ENCODE measurements at regions not wholly inside any gene's neighbourhood (a gene's known extent, or its start where the extent isn't known, plus 50 kb on each side); places are given as distances from the start of the nearest gene placed in this dataset.

DNA sequence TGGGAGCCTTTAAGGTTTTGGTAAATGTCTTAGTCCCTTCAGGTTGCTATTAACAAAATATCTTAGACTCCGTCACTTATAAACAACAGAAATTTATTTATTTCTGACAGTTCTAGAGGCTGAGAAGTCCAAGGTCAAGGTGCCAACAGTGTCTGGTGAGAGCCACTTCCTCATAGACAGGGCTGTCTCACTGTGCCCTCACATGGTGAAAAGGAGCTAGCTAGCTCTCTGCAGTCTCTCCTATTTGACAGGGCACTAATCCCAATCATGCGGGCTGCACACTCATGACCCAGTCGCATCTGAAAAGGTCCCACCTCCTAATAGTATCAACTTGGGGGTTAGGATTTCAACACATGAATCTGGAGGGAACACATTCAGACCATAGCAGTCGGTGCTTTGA, 63.4 kb upstream of the KLF3 start:
- Mint-ChIP-seq H3K9me3 (no peaks in the 10 kb centered on the region), H3K27ac (no peak overlapping the region), H3K4me1 (ENCODE audit: low read depth) (peaks cover 8% of the 10 kb centered on the region), H3K4me3 (no peak overlapping the region), H3K27me3 (no peaks in the 10 kb centered on the region), H3K36me3 (ENCODE audit: low read depth) (no peaks in the 10 kb centered on the region)
- ChIA-PET POLR2A (no interaction called here), CTCF (no interaction called here)
- TF ChIP-seq, protein P1, sequence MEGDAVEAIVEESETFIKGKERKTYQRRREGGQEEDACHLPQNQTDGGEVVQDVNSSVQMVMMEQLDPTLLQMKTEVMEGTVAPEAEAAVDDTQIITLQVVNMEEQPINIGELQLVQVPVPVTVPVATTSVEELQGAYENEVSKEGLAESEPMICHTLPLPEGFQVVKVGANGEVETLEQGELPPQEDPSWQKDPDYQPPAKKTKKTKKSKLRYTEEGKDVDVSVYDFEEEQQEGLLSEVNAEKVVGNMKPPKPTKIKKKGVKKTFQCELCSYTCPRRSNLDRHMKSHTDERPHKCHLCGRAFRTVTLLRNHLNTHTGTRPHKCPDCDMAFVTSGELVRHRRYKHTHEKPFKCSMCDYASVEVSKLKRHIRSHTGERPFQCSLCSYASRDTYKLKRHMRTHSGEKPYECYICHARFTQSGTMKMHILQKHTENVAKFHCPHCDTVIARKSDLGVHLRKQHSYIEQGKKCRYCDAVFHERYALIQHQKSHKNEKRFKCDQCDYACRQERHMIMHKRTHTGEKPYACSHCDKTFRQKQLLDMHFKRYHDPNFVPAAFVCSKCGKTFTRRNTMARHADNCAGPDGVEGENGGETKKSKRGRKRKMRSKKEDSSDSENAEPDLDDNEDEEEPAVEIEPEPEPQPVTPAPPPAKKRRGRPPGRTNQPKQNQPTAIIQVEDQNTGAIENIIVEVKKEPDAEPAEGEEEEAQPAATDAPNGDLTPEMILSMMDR (IDR thresholded peaks at IDR 0.05), result no peak
- intact Hi-C loops (cut with micrococcal nuclease), result no loop called here
- DNase-seq (no peak), ATAC-seq (no peak)

DNA sequence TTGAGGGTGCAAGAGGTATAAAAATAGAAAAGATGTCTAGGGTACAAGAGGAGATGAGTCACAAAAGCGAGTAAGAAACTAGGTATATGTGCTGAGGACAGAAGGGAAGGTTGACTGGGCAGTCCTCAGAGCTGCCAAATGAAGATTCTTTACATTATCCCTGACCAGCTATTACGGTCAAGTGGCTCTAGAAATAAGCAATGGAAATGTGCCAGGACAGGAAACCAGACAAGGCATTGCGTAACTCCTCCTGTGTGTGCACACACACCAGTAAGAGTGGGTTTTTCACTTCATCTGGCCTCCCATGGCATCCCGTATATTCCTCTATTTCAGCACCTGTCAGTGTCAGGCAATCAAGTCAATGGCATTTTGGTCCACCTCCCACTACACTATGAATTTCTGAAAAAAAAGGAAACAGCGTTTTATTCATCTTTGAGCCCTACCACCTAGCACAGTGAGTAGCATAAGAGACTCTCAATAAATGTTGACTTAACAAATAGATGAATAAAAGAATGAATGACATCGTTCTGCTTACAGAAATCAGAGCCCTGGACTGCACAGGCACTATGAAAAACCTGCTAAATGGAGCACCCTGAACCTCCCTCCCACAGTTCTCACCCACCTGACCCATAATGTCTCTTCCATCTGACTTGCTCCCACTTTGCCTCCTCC, 62.6 kb upstream of the KLF3 start:
- Mint-ChIP-seq H3K36me3 (ENCODE audit: low read depth) (no peaks in the 10 kb centered on the region), H3K4me1 (ENCODE audit: low read depth) (peaks cover 14% of the 10 kb centered on the region), H3K27me3 (no peaks in the 10 kb centered on the region), H3K9me3 (no peaks in the 10 kb centered on the region), H3K27ac (no peak overlapping the region), H3K4me3 (no peak overlapping the region)
- DNase-seq (no peak), ATAC-seq (no peak)
- TF ChIP-seq, protein P1 (IDR thresholded peaks at IDR 0.05), result no peak
- POLR2A ChIA-PET, result no interaction called here
- CTCF ChIA-PET, result interaction anchor here (1.3 kb wide), 1 partner anchor 422 kb away, joined by 4 read pairs; no protein-coding TSS in a partner anchor
- intact Hi-C loops (cut with micrococcal nuclease), result no loop called here

DNA sequence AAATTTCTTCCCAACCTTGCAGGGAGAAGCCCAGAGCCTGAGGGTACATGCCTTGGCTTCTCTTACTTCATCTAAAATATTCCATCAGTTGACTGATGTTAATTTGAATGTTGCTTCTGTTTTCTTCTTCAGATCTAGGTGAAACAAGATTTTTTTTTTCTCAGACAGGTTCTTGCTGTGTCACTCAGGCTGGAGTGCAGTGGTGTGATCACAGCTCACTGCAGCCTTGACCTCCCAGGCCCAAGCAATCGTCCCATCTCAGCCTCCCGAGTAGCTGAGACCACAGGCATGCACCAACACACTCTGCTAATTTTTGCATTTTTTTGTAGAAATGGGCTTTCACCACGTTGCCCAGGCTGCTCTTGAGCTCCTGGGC, 62.1 kb upstream of the KLF3 start:
- no peaks in the 10 kb centered on the region for H3K36me3 Mint-ChIP-seq (ENCODE audit: low read depth)
- no peaks in the 10 kb centered on the region for H3K27me3 Mint-ChIP-seq
- POLR2A ChIA-PET, result no interaction called here
- H3K9me3 Mint-ChIP-seq, result no peaks in the 10 kb centered on the region
- no peak overlapping the region for H3K27ac Mint-ChIP-seq
- DNase-seq, result no peak
- no peak overlapping the region for H3K4me3 Mint-ChIP-seq
- peaks cover 15% of the 10 kb centered on the region for H3K4me1 Mint-ChIP-seq (ENCODE audit: low read depth)
- CTCF ChIA-PET, result interaction anchor here (1.3 kb wide), 1 partner anchor 422 kb away, joined by 4 read pairs; no protein-coding TSS in a partner anchor
- intact Hi-C loops (cut with micrococcal nuclease), result no loop called here
- TF ChIP-seq, protein P1 (IDR thresholded peaks at IDR 0.05), result no peak
- no peak for ATAC-seq

DNA sequence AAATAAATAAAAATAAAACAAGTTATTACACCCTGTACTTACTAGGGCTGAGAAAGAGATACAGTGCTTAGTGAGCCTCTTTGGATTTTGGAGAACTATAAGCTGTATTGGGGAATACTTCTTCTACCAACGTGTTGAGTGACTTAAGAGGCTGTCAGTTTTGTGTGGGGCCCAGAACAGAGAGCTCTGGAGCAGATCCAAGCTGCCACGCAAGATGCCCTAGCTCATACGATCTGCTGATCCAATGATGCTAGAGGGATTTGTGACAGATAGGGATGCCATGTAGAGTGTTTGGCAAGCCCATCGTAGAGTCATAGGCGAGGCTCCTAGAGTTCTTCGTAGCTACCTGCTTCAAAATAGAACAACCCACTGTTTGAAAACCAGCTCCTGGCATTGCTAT, 60.3 kb upstream of the KLF3 start:
- ATAC-seq (no peak), DNase-seq (no peak)
- Mint-ChIP-seq H3K27me3 (no peaks in the 10 kb centered on the region), H3K4me3 (no peak overlapping the region), H3K9me3 (no peaks in the 10 kb centered on the region), H3K27ac (no peak overlapping the region), H3K4me1 (ENCODE audit: low read depth) (peaks cover 15% of the 10 kb centered on the region), H3K36me3 (ENCODE audit: low read depth) (no peaks in the 10 kb centered on the region)
- ChIA-PET POLR2A (interaction anchor here (0.6 kb wide), 1 partner anchor 305 kb away, joined by 3 read pairs; no protein-coding TSS in a partner anchor), CTCF (interaction anchor here (1.1 kb wide), 1 partner anchor 542 kb away, joined by 3 read pairs; no protein-coding TSS in a partner anchor)
- TF ChIP-seq, protein P1 (IDR thresholded peaks at IDR 0.05), result no peak
- intact Hi-C loops (cut with micrococcal nuclease), result no loop called here

DNA sequence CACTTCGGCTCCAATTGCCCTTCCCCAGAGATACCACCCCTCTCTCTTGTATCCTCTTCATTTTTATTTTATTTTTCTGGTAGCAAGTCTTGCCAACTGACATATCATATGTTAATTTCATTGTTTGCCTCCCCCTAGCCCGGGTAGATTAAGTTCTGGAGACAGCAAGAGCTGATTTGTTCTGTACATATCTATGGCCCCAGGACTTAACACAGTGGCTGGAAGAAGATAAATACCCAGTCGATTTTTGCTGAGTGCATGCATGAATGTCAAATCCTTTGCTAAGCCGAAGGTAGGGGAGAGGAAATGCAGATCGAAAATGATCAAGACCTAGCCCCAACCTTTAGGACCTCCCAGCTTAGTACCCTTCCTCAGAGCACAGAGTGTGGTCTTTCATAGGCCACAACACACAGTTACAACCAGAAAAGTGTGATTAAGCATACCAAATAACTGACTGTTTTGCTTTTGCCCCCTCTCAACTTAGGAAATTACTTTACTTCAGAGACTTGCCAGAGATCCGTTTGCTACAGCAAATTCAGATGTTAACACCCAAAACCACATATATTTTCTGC, 58.7 kb upstream of the KLF3 start:
- POLR2A ChIA-PET, result no interaction called here
- Mint-ChIP-seq H3K9me3 (no peaks in the 10 kb centered on the region), H3K4me1 (ENCODE audit: low read depth) (peaks cover 23% of the 10 kb centered on the region), H3K4me3 (no peak overlapping the region), H3K36me3 (ENCODE audit: low read depth) (no peaks in the 10 kb centered on the region), H3K27ac (no peak overlapping the region), H3K27me3 (no peaks in the 10 kb centered on the region)
- ATAC-seq (no peak), DNase-seq (no peak)
- TF ChIP-seq, protein P1 (IDR thresholded peaks at IDR 0.05), result no peak
- intact Hi-C loops (cut with micrococcal nuclease), result no loop called here
- CTCF ChIA-PET, result no interaction called here

Measured in activated CD8-positive, alpha-beta T cell treated with anti-CD3 and anti-CD28 coated beads for 36 hours (primary cell).